ENCODE measurements at regions not wholly inside any gene's neighbourhood (a gene's known extent, or its start where the extent isn't known, plus 50 kb on each side); places are given as distances from the start of the nearest gene placed in this dataset.

DNA sequence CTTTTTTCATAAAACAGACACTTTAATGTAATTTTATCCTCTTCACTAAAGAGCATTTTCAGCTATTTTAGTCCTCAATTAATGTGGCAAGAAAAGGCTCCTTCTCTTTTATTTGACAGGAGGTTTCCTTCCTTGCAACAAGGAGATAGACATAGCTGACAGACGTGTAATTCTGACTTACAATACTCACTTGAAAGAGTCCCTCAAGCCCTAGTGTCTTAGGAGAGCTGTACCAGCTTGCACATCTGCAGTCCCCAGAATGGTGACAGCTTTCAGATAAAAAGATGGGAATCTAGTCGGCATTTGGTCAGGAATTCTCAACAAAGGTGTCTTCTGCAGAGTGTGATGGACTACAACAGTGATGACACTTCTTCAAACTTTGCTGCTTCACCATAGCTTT is 603.7 kb upstream of the PTCHD4 start:
- TF ChIP-seq, protein P1, sequence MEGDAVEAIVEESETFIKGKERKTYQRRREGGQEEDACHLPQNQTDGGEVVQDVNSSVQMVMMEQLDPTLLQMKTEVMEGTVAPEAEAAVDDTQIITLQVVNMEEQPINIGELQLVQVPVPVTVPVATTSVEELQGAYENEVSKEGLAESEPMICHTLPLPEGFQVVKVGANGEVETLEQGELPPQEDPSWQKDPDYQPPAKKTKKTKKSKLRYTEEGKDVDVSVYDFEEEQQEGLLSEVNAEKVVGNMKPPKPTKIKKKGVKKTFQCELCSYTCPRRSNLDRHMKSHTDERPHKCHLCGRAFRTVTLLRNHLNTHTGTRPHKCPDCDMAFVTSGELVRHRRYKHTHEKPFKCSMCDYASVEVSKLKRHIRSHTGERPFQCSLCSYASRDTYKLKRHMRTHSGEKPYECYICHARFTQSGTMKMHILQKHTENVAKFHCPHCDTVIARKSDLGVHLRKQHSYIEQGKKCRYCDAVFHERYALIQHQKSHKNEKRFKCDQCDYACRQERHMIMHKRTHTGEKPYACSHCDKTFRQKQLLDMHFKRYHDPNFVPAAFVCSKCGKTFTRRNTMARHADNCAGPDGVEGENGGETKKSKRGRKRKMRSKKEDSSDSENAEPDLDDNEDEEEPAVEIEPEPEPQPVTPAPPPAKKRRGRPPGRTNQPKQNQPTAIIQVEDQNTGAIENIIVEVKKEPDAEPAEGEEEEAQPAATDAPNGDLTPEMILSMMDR (IDR thresholded peaks at IDR 0.05), result no peak
- no peak for TF ChIP-seq POLR2A (IDR thresholded peaks at IDR 0.05)
